OCI-LY3 (cell line): ENCODE measurements at regions not wholly inside any gene's neighbourhood (a gene's known extent, or its start where the extent isn't known, plus 50 kb on each side); places are given as distances from the start of the nearest gene placed in this dataset.

Experiments
- EZH2phosphoT487 ChIP-seq: fragments of 200-600 bp; shearing (Covaris generic); IDR thresholded peaks from 2 replicates; pipeline ENCODE4 v1.6.1; 2018; ENCODE audit warnings: antibody characterized with exemption, mixed run types, low read depth
- TF ChIP-seq, protein P1 (sequence below): fragments of 200-600, 300-600 bp; sonication (generic); IDR thresholded peaks from 2 replicates; pipeline ENCODE4 v1.5.1; 2014; ENCODE audit warnings: antibody characterized with exemption, low read length, low read depth

DNA sequence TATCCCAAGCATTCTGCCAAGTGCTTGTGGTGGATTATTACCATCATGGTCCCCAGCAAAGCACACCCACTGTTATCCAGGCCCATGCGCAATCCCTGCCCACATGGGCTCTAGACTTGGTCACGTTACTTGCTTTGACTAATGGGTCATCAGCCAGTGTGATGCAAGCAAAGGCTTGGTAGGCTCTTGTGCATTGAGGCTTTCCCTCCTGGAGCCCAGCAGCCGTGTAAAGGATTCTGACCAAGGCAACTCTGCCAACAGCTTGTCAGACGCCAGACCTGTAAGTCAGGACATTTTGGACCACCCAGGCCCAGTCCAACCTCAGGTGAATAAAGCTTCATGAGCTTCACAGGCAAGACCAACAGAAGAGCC, 93.9 kb downstream of the ABHD5 start:
- TF ChIP-seq, protein P1, sequence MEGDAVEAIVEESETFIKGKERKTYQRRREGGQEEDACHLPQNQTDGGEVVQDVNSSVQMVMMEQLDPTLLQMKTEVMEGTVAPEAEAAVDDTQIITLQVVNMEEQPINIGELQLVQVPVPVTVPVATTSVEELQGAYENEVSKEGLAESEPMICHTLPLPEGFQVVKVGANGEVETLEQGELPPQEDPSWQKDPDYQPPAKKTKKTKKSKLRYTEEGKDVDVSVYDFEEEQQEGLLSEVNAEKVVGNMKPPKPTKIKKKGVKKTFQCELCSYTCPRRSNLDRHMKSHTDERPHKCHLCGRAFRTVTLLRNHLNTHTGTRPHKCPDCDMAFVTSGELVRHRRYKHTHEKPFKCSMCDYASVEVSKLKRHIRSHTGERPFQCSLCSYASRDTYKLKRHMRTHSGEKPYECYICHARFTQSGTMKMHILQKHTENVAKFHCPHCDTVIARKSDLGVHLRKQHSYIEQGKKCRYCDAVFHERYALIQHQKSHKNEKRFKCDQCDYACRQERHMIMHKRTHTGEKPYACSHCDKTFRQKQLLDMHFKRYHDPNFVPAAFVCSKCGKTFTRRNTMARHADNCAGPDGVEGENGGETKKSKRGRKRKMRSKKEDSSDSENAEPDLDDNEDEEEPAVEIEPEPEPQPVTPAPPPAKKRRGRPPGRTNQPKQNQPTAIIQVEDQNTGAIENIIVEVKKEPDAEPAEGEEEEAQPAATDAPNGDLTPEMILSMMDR, result no peak
- TF ChIP-seq EZH2phosphoT487, result no peak
